ENCODE measurements at regions not wholly inside any gene's neighbourhood (a gene's known extent, or its start where the extent isn't known, plus 50 kb on each side); places are given as distances from the start of the nearest gene placed in this dataset.
A peak's percentile ranks its signal among the peaks of the same experiment; 100 is the strongest.

DNA sequence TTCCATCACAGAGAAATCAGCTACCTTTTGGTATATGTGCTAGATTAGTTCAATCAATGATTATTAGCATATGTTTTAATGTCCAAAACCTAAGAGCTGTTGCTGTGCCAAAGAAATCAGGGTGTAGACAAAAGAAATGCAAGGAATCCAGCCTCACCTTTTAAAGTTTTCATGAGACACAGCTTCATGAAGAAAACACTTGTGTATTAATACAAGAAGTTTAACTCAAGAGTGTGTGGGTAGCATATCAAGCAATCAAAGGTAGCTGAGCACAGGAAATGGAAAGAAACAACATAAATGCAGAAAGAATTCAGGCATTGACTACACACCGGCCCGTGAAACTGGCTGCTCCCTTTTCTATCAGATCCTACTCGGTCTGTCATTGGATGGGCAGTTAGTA lies 76.0 kb upstream of the CAV2 start:
- Histone ChIP-seq H4K91ac (ENCODE audit: insufficient read length, low read depth, low read length) (no peak overlapping the region), H3K23ac (ENCODE audit: insufficient read length, low read depth, low read length) (no peak overlapping the region), H3K56ac (ENCODE audit: insufficient read length, low read depth, low read length) (no peak overlapping the region), H3K4me2 (ENCODE audit: insufficient read depth, insufficient read length, low read length) (no peak overlapping the region), H4K5ac (ENCODE audit: insufficient read length, low read depth, low read length) (no peak overlapping the region), H2BK20ac (ENCODE audit: low read depth, low read length, poor library complexity, severe bottlenecking) (no peak overlapping the region), H3K4ac (ENCODE audit: low read depth, low read length) (no peak overlapping the region), H3K14ac (ENCODE audit: insufficient read depth, low read length) (no peak overlapping the region), H3K27me3 (ENCODE audit: insufficient read depth, low read length) (no peaks in the 10 kb centered on the region), H2BK120ac (ENCODE audit: low read depth, low read length, poor library complexity, severe bottlenecking) (no peak overlapping the region), H3K79me2 (ENCODE audit: insufficient read depth, low read length) (no peaks in the 10 kb centered on the region), H2BK15ac (ENCODE audit: low read depth, low read length) (no peak overlapping the region), H3K23me2 (ENCODE audit: insufficient read length, low read depth, low read length, poor library complexity, severe bottlenecking) (no peaks in the 10 kb centered on the region), H3K27ac (ENCODE audit: insufficient read length, low read depth, low read length) (no peak overlapping the region), H3K79me1 (ENCODE audit: insufficient read depth, low read depth, low read length, poor library complexity, severe bottlenecking) (no peaks in the 10 kb centered on the region), H2AFZ (ENCODE audit: low read length) (no peak overlapping the region), H3K9ac (ENCODE audit: extremely low read depth, insufficient read length, low read length) (no peak overlapping the region), H3K18ac (ENCODE audit: insufficient read length, low read depth, low read length) (no peak overlapping the region), H4K20me1 (ENCODE audit: control insufficient read depth, insufficient read depth, insufficient read length) (no peaks in the 10 kb centered on the region), H2AK5ac (ENCODE audit: insufficient read length, low read length) (no peak overlapping the region), H4K8ac (replicated peaks; ENCODE audit: insufficient read length, low read depth, low read length) (no peak overlapping the region), H2BK5ac (ENCODE audit: insufficient read length, low read length) (no peak overlapping the region), H3K9me3 (ENCODE audit: control insufficient read depth, low read depth, low read length) (no peaks in the 10 kb centered on the region), H3K4me1 (ENCODE audit: insufficient read depth, low read length) (no peaks in the 10 kb centered on the region; the same call in 1 of the 2 replicates), H2BK12ac (ENCODE audit: insufficient read length, low read depth, low read length) (no peak overlapping the region), H3T11ph (ENCODE audit: low read length) (no peak overlapping the region)
- Mint-ChIP-seq H3K36me3 (ENCODE audit: insufficient read depth in 1 of 3, low read depth in 3 of 3) (no peaks in the 10 kb centered on the region), H3K27ac (peak overlapping the region in 2 of 3 experiments; percentile 22 to 34; a peak in 2 of 7 replicates), H3K9me3 (no peaks in the 10 kb centered on the region), H3K4me1 (peaks cover 9 to 13% of the 10 kb centered on the region in 2 experiments), H3K27me3 (ENCODE audit: low read depth) (no peaks in the 10 kb centered on the region), H3K4me3 (no peak overlapping the region)
- TF ChIP-seq, protein P1, sequence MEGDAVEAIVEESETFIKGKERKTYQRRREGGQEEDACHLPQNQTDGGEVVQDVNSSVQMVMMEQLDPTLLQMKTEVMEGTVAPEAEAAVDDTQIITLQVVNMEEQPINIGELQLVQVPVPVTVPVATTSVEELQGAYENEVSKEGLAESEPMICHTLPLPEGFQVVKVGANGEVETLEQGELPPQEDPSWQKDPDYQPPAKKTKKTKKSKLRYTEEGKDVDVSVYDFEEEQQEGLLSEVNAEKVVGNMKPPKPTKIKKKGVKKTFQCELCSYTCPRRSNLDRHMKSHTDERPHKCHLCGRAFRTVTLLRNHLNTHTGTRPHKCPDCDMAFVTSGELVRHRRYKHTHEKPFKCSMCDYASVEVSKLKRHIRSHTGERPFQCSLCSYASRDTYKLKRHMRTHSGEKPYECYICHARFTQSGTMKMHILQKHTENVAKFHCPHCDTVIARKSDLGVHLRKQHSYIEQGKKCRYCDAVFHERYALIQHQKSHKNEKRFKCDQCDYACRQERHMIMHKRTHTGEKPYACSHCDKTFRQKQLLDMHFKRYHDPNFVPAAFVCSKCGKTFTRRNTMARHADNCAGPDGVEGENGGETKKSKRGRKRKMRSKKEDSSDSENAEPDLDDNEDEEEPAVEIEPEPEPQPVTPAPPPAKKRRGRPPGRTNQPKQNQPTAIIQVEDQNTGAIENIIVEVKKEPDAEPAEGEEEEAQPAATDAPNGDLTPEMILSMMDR (conservative IDR thresholded peaks at IDR 0.05), result no peak
- no CpG with 5 or more reads among the region's 3 CpGs for WGBS (ENCODE audit: extremely low coverage, insufficient read length, low lambda C conversion rate)
- no peak for DNase-seq

All from H9 (cell line).